D721Med (cell line): ENCODE measurements at regions not wholly inside any gene's neighbourhood (a gene's known extent, or its start where the extent isn't known, plus 50 kb on each side); places are given as distances from the start of the nearest gene placed in this dataset.

ENCODE experiments used
- DNase-seq: peaks from one replicate; pipeline ENCODE4 v3.0.0; 2011; ENCODE audit warnings: low spot score; ENCODE audit not compliant: insufficient read length
- FAIRE-seq: peaks from 2 replicates; lab custom pipeline; 2011; peaks lifted over from hg19 to GRCh38; lab: Jason Lieb, UNC
- CTCF ChIP-seq: IDR thresholded peaks from 2 replicates; pipeline ENCODE4 v1.5.1; 2012; ENCODE audit warnings: mild to moderate bottlenecking, control low read depth; ENCODE audit not compliant: insufficient read depth; ENCODE audit errors: missing control alignments

GRCh38 chr2:106030287-106031268, 163.5 kb downstream of the UXS1 start:
- DNase-seq (no peak), FAIRE-seq (no peak)
- TF ChIP-seq CTCF = no peak

DNA sequence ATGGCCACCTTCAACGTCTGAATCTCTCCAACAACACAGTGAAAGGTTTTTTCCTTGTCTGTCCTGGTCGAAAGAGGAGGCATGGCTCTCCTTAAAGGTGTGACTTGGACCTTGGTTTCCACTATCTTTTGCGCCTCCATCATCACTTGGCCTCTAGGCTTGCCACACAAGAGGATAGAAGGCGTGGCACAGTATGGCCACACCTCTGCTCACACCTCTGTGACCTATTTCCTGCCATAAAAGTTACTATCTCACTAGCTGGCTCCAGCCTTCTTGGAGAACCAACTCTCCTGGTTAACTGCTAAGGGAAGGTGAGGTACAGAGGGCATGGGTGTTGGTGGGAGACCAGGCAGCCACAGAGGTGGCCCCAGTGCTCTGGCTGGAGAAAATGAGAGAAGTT, 165.9 kb downstream of the UXS1 start:
- TF ChIP-seq CTCF = no peak
- DNase-seq (no peak), FAIRE-seq (no peak)

- DNase-seq (no peak), FAIRE-seq (no peak)
- TF ChIP-seq CTCF = no peak
Observed at GRCh38 chr2:106026271-106027190, 167.6 kb downstream of the UXS1 start.

- TF ChIP-seq CTCF = no peak
- FAIRE-seq = no peak
- DNase-seq = no peak
Observed at GRCh38 chr2:106025796-106026195, 168.3 kb downstream of the UXS1 start.

DNA sequence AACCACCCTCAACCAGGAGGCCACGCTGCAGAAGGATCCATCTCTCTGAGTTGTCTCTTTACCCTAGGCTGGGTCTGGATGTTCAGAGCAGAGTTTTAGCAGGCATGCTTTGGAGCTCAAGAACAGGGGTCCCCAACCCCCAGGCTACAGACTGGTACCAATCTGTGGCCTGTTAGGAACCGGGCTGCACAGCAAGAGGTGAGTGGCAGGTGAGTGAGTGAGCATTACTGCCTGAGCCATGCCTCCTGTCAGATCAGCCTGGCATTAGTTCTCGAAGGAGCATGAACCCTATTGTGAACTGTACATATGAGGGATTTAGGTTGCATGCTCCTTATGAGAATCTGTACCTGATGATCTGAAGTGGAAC, 172.5 kb downstream of the UXS1 start:
- no peak for DNase-seq
- TF ChIP-seq CTCF = no peak
- no peak for FAIRE-seq

DNA sequence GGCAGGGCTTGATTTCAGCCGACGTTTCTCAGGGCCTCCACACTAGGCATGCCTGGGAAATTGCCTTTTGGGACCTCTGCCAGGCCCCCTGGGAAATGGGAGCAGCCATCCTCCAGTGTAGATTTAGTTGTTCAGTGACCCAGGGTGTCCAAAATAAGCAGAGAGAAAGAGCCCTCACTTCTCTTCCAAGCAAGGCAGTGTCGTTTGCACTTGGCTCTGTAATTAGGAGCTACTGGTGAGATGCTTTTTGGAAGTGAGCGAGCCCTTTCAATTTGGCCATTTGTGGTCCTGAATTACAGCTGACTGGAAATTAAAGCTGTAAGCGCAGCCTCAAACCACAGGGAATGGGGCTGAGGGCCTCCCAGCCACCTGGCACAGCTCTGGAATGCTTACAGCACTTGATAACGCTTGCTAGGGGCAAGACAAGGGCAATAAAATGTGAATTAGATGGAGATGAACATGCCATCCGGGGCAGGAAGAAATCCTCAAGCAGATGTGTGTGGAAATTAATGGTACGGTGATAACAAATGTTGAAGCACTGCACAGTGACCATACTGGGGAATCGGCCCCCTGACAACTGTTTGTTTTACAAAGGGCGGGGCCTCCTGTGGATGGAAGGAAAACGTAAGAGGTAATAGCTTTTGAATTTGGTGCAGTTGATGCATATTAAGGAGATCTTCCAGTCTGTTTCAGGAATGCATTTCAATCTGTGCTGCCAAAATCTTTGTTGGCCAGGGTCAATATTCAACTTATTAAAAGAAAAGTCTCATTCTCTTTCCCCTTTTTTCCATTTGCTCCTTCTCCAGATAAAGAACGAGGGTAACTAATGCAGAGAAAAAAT, 173.1 kb downstream of the UXS1 start:
- FAIRE-seq = no peak
- DNase-seq = no peak
- TF ChIP-seq CTCF = no peak
